ENCODE measurements at regions not wholly inside any gene's neighbourhood (a gene's known extent, or its start where the extent isn't known, plus 50 kb on each side); places are given as distances from the start of the nearest gene placed in this dataset.

DNA sequence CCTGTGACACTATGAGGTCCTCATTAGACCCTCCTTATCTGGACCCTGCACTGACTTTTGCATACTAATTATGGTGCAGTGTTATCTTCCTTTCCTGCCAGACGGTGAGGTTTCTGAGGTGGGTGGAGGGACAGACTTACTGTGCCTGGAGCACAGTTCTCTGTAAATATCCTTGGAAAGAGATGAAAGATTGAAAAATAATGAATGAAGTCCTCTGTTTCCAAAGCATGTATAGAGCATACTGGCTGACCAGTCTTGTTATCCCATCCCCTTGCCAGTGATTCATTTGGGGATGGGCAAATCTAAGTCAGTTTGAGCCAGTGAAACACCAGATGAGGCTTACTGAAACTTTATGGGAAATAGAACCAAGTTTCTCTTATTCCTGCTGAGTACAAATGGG lies 152.6 kb upstream of the HDDC2 start:
- no peak overlapping the region for H4K91ac ChIP-seq (replicated peaks; ENCODE audit: insufficient read length, low read length)
- H3K9me3 ChIP-seq (ENCODE audit: insufficient read depth in 2 of 2, low read depth in 1 of 2, low read length in 1 of 2) = peaks cover 8 to 11% of the 10 kb centered on the region in 2 experiments; a peak in 2 of 4 replicates
- no peak overlapping the region for H2BK120ac ChIP-seq (replicated peaks; ENCODE audit: low read depth, low read length)
- ChIA-PET CTCF (ENCODE audit: partially characterized antibody) (no interaction called here), POLR2A (ENCODE audit: partially characterized antibody) (no interaction called here)
- no peak overlapping the region for H3K4ac ChIP-seq (replicated peaks; ENCODE audit: insufficient read length, low read depth, low read length)
- H3K9ac ChIP-seq (replicated peaks in 1 of 4; ENCODE audit: extremely low read depth in 1 of 4, low read depth in 3 of 4, low read length in 3 of 4) = no peak overlapping the region
- no peaks in the 10 kb centered on the region for H3K4me1 ChIP-seq (replicated peaks in 1 of 4; ENCODE audit: control insufficient read depth in 3 of 4, insufficient read depth in 4 of 4, low read length in 3 of 4)
- no peak overlapping the region for H2BK20ac ChIP-seq (ENCODE audit: low read length)
- H3K23ac ChIP-seq (ENCODE audit: insufficient read length) = no peak overlapping the region
- H4K5ac ChIP-seq (ENCODE audit: insufficient read length, low read depth, low read length) = no peak overlapping the region
- H3K36me3 ChIP-seq (ENCODE audit: control insufficient read depth in 2 of 4, insufficient read depth in 4 of 4, low read length in 3 of 4) = no peaks in the 10 kb centered on the region
- H2BK5ac ChIP-seq (ENCODE audit: low read depth, low read length) = no peak overlapping the region
- no peak overlapping the region for H2AK5ac ChIP-seq (ENCODE audit: low read depth, low read length)
- no peaks in the 10 kb centered on the region for H3K23me2 ChIP-seq (ENCODE audit: low read depth, low read length)
- no peak overlapping the region for H2AFZ ChIP-seq (ENCODE audit: low read length)
- no peak overlapping the region for H3K27ac ChIP-seq (ENCODE audit: low read depth, low read length)
- no peak overlapping the region for H2BK15ac ChIP-seq (ENCODE audit: low read length)
- H3K4me2 ChIP-seq (ENCODE audit: insufficient read depth in 1 of 2, low read depth in 2 of 2, low read length in 2 of 2) = no peak overlapping the region
- H3K79me1 ChIP-seq (ENCODE audit: low read depth, low read length) = no peaks in the 10 kb centered on the region
- no peaks in the 10 kb centered on the region for H4K20me1 ChIP-seq (replicated peaks in 1 of 2; ENCODE audit: control insufficient read depth in 1 of 2, insufficient read depth in 2 of 2, low read length in 2 of 2)
- no peak overlapping the region for H3K14ac ChIP-seq (ENCODE audit: insufficient read length)
- H4K8ac ChIP-seq (ENCODE audit: extremely low read depth, insufficient read depth, low read length) = no peak overlapping the region
- no peak overlapping the region for H3K56ac ChIP-seq (replicated peaks; ENCODE audit: insufficient read length, low read depth, low read length)
- FAIRE-seq (no peak), DNase-seq (ENCODE audit: low read depth in 1 of 2, low spot score in 2 of 2) (no peak)
- no peak overlapping the region for H3K18ac ChIP-seq (ENCODE audit: extremely low read depth, low read length)
- H2BK12ac ChIP-seq (ENCODE audit: low read depth, low read length) = no peak overlapping the region
- WGBS, 2 experiments (ENCODE audit: extremely low coverage in 1 of 2, insufficient coverage in 1 of 2, insufficient read length in 1 of 2, insufficient replicate concordance in 2 of 2, low coverage in 1 of 2, low lambda C conversion rate in 2 of 2, missing lambda C conversion rate in 1 of 2) = 80% methylated on average over 1 of the region's 1 CpG; no CpG with 5 or more reads in 1 of the 2 experiments
- H3K79me2 ChIP-seq (ENCODE audit: control insufficient read depth in 1 of 2, insufficient read depth in 2 of 2, low read length in 2 of 2) = no peaks in the 10 kb centered on the region
- H3K27me3 ChIP-seq (replicated peaks in 1 of 4; ENCODE audit: control insufficient read depth in 3 of 4, extremely low read depth in 1 of 4, insufficient read depth in 3 of 4, low read length in 3 of 4) = no peaks in the 10 kb centered on the region
- no peak overlapping the region for H3K4me3 ChIP-seq (ENCODE audit: extremely low read depth in 1 of 4, insufficient read depth in 2 of 4, low read depth in 3 of 4, low read length in 4 of 4)
- TF ChIP-seq JUND (IDR thresholded peaks at IDR 0.05; ENCODE audit: low read length) (no peak), POLR2A (IDR thresholded peaks at IDR 0.05; ENCODE audit: control extremely low read depth in 1 of 2, low read depth in 2 of 2, low read length in 2 of 2) (no peak), RFX5 (IDR thresholded peaks at IDR 0.05; ENCODE audit: borderline replicate concordance, low read depth, low read length) (no peak), EP300 (IDR thresholded peaks at IDR 0.05; ENCODE audit: borderline replicate concordance in 1 of 2, low read depth in 2 of 2, low read length in 2 of 2) (no peak), NRF1 (IDR thresholded peaks at IDR 0.05; ENCODE audit: low read depth, low read length) (no peak), SIRT6 (IDR thresholded peaks at IDR 0.05; ENCODE audit: low read length) (no peak), FOSL1 (IDR thresholded peaks at IDR 0.05; ENCODE audit: insufficient read depth, low read depth, low read length) (no peak), RAD21 (IDR thresholded peaks at IDR 0.05 in 1 of 2, conservative IDR thresholded peaks at IDR 0.05 in 1 of 2; ENCODE audit: low read depth in 2 of 2, low read length in 2 of 2) (no peak), KDM4A (IDR thresholded peaks at IDR 0.05; ENCODE audit: low read depth, low read length, severe bottlenecking) (no peak), KDM5A (IDR thresholded peaks at IDR 0.05; ENCODE audit: low read length) (no peak), POU5F1 (IDR thresholded peaks at IDR 0.05; ENCODE audit: low read depth, low read length) (no peak), GTF2F1 (IDR thresholded peaks at IDR 0.05; ENCODE audit: borderline replicate concordance, low read depth, low read length) (no peak), CHD1 (IDR thresholded peaks at IDR 0.05; ENCODE audit: low read depth, low read length) (no peak), SUZ12 (IDR thresholded peaks at IDR 0.05; ENCODE audit: low read length) (no peak), RBBP5 (IDR thresholded peaks at IDR 0.05; ENCODE audit: borderline replicate concordance, low read depth, low read length) (no peak), TAF1 (IDR thresholded peaks at IDR 0.05; ENCODE audit: low read depth, low read length) (no peak)

Data from H1 (cell line).